ENCODE measurements at regions not wholly inside any gene's neighbourhood (a gene's known extent, or its start where the extent isn't known, plus 50 kb on each side); places are given as distances from the start of the nearest gene placed in this dataset.

GRCh38 chr3:95200384-95200783 lies 1137.5 kb downstream of the NSUN3 start:
- H3K27me3 ChIP-seq (replicated peaks; ENCODE audit: control insufficient read depth, insufficient read depth, low read length) = no peaks in the 10 kb centered on the region
- BruUV-seq (replicated peaks) = no TSS peak
- H3K36me3 ChIP-seq (ENCODE audit: control insufficient read depth, insufficient read depth, low read length) = no peaks in the 10 kb centered on the region
- Mint-ChIP-seq H3K36me3 (ENCODE audit: insufficient read depth, unreplicated experiment) (no peaks in the 10 kb centered on the region), H3K27ac (ENCODE audit: unreplicated experiment) (no peak overlapping the region), H3K9me3 (ENCODE audit: unreplicated experiment) (no peaks in the 10 kb centered on the region), H3K4me3 (ENCODE audit: unreplicated experiment) (no peak overlapping the region), H3K27me3 (ENCODE audit: insufficient read depth, unreplicated experiment) (peaks cover 3% of the 10 kb centered on the region), H3K4me1 (ENCODE audit: low read depth, unreplicated experiment) (no peaks in the 10 kb centered on the region)
- H3K4me3 ChIP-seq (ENCODE audit: low read depth, low read length) = no peak overlapping the region
- POLR2A ChIA-PET = no interaction called here
- TF ChIP-seq CTCF (IDR thresholded peaks at IDR 0.05; ENCODE audit: insufficient read depth in 1 of 2, low read depth in 1 of 2, low read length in 1 of 2, severe bottlenecking in 1 of 2, unreplicated experiment in 1 of 2) = no peak
- no peak for DNase-seq
- intact Hi-C loops (cut with micrococcal nuclease; ENCODE audit: unreplicated experiment) = no loop called here
- no peaks in the 10 kb centered on the region for H3K4me1 ChIP-seq
- H3K9me3 ChIP-seq = no peaks in the 10 kb centered on the region
- CTCF ChIA-PET = no interaction called here

GRCh38 chr3:95210878-95211277 lies 1148.0 kb downstream of the NSUN3 start:
- Histone ChIP-seq H3K36me3 (ENCODE audit: control insufficient read depth, insufficient read depth, low read length) (no peaks in the 10 kb centered on the region), H3K27me3 (replicated peaks; ENCODE audit: control insufficient read depth, insufficient read depth, low read length) (no peaks in the 10 kb centered on the region), H3K4me1 (no peaks in the 10 kb centered on the region), H3K4me3 (ENCODE audit: low read depth, low read length) (no peak overlapping the region), H3K9me3 (no peaks in the 10 kb centered on the region)
- intact Hi-C loops (cut with micrococcal nuclease; ENCODE audit: unreplicated experiment) = no loop called here
- TF ChIP-seq CTCF (IDR thresholded peaks at IDR 0.05; ENCODE audit: insufficient read depth in 1 of 2, low read depth in 1 of 2, low read length in 1 of 2, severe bottlenecking in 1 of 2, unreplicated experiment in 1 of 2) = no peak
- ChIA-PET CTCF (no interaction called here), POLR2A (no interaction called here)
- no TSS peak for BruUV-seq (replicated peaks)
- H3K36me3 Mint-ChIP-seq (ENCODE audit: insufficient read depth, unreplicated experiment) = no peaks in the 10 kb centered on the region
- no peaks in the 10 kb centered on the region for H3K27me3 Mint-ChIP-seq (ENCODE audit: insufficient read depth, unreplicated experiment)
- H3K27ac Mint-ChIP-seq (ENCODE audit: unreplicated experiment) = no peak overlapping the region
- H3K4me3 Mint-ChIP-seq (ENCODE audit: unreplicated experiment) = no peak overlapping the region
- DNase-seq = no peak
- H3K4me1 Mint-ChIP-seq (ENCODE audit: low read depth, unreplicated experiment) = no peaks in the 10 kb centered on the region
- H3K9me3 Mint-ChIP-seq (ENCODE audit: unreplicated experiment) = no peaks in the 10 kb centered on the region

- H3K27me3 Mint-ChIP-seq (ENCODE audit: insufficient read depth, unreplicated experiment) = no peaks in the 10 kb centered on the region
Measured at GRCh38 chr3:95212117-95212516, 1149.3 kb downstream of the NSUN3 start.

More at GRCh38 chr3:95212117-95212516, 1149.3 kb downstream of the NSUN3 start:
- H3K9me3 Mint-ChIP-seq (ENCODE audit: unreplicated experiment) = no peaks in the 10 kb centered on the region
- ChIA-PET POLR2A (no interaction called here), CTCF (no interaction called here)
- Histone ChIP-seq H3K4me1 (no peaks in the 10 kb centered on the region), H3K36me3 (ENCODE audit: control insufficient read depth, insufficient read depth, low read length) (no peaks in the 10 kb centered on the region), H3K9me3 (no peaks in the 10 kb centered on the region), H3K27me3 (replicated peaks; ENCODE audit: control insufficient read depth, insufficient read depth, low read length) (no peaks in the 10 kb centered on the region), H3K4me3 (ENCODE audit: low read depth, low read length) (no peak overlapping the region)
- BruUV-seq (replicated peaks) = no TSS peak
- no peak for DNase-seq
- H3K4me3 Mint-ChIP-seq (ENCODE audit: unreplicated experiment) = no peak overlapping the region
- intact Hi-C loops (cut with micrococcal nuclease; ENCODE audit: unreplicated experiment) = no loop called here
- H3K27ac Mint-ChIP-seq (ENCODE audit: unreplicated experiment) = no peak overlapping the region
- no peak for TF ChIP-seq CTCF (IDR thresholded peaks at IDR 0.05; ENCODE audit: insufficient read depth in 1 of 2, low read depth in 1 of 2, low read length in 1 of 2, severe bottlenecking in 1 of 2, unreplicated experiment in 1 of 2)
- no peaks in the 10 kb centered on the region for H3K36me3 Mint-ChIP-seq (ENCODE audit: insufficient read depth, unreplicated experiment)
- H3K4me1 Mint-ChIP-seq (ENCODE audit: low read depth, unreplicated experiment) = no peaks in the 10 kb centered on the region

All from Caco-2 (cell line).